Esophagus (tissue), 2 donors: ENCODE measurements at regions not wholly inside any gene's neighbourhood (a gene's known extent, or its start where the extent isn't known, plus 50 kb on each side); places are given as distances from the start of the nearest gene placed in this dataset.

Experiments
- H3K27ac ChIP-seq, 2 donors: one replicate each; pipeline ENCODE4 v1.5.1; 2013; ENCODE audit warnings: low read depth in 2 of 2, mild to moderate bottlenecking in 2 of 2, inconsistent platforms in 1 of 2, low read length in 1 of 2, moderate library complexity in 1 of 2
- H3K27me3 ChIP-seq, 2 donors: one replicate each; pipeline ENCODE4 v1.6.1; 2013; ENCODE audit warnings: low read length in 2 of 2, control low read depth in 1 of 2, mild to moderate bottlenecking in 1 of 2; ENCODE audit not compliant: insufficient read depth in 2 of 2, control insufficient read depth in 1 of 2
- H3K36me3 ChIP-seq, 2 donors: one replicate each; pipeline ENCODE4 v1.6.1; 2013; ENCODE audit warnings: low read length in 1 of 2; ENCODE audit not compliant: control insufficient read depth in 2 of 2, insufficient read depth in 2 of 2
- H3K4me1 ChIP-seq, 2 donors: one replicate each; pipeline ENCODE4 v1.6.1; 2013; ENCODE audit warnings: low read length in 1 of 2; ENCODE audit not compliant: control insufficient read depth in 2 of 2, insufficient read depth in 2 of 2
- H3K4me3 ChIP-seq, 2 donors: one replicate each; pipeline ENCODE4 v1.5.1; 2013; ENCODE audit warnings: low read length in 2 of 2, mild to moderate bottlenecking in 2 of 2, low read depth in 1 of 2, moderate library complexity in 1 of 2
- H3K9me3 ChIP-seq, 2 donors: one replicate each; pipeline ENCODE4 v1.6.1; 2013; ENCODE audit warnings: mild to moderate bottlenecking in 2 of 2, low read depth in 1 of 2, low read length in 1 of 2, moderate library complexity in 1 of 2; ENCODE audit not compliant: control insufficient read depth in 2 of 2, insufficient read depth in 1 of 2
- WGBS, 2 donors: extraction: QIAGEN DNeasy Blood & Tissue Kit; methylation state at CpG; one replicate each; pipeline ENCODE4 v1.1.7; 2013; 5-methylcytosine and 5-hydroxymethylcytosine counted together
- donor health status: healthy with polysubstance abuse.
- donor health status: Bipolar disorder and iron deficiency.

- H3K9me3 ChIP-seq = no peaks in the 10 kb centered on the region
- WGBS, 2 donors = 48 to 64% methylated on average over 4 of the region's 4 CpGs
- no peak overlapping the region for H3K4me3 ChIP-seq
- H3K27me3 ChIP-seq = peaks cover 0 to 3% of the 10 kb centered on the region in 2 donors
- no peaks in the 10 kb centered on the region for H3K36me3 ChIP-seq
- peaks cover 0 to 4% of the 10 kb centered on the region in 2 donors for H3K4me1 ChIP-seq
- H3K27ac ChIP-seq = no peak overlapping the region
These were observed 383.3 kb upstream of the PROX1 start for GRCh38 chr1:213604477-213604876.

DNA sequence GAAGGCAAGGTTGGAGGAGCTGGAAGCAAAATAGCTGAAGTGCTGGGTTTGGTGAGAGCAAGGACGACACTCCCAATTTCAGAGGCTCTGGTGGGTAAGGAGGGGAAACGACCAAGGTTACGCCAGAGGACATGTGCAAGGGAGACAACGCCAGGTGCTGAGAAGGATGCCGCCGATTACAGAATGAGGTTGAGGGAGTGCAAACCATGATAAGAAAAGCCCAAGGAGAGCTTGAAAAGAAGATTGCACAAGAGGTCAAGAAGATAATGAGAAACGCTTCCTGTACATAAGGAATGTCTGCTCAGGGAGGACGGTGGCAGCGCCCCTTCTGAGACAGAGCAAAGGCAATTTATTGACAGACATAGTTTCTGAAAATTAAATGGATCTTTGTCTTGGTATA is 382.0 kb upstream of the PROX1 start:
- no peaks in the 10 kb centered on the region for H3K36me3 ChIP-seq
- 65 to 83% methylated on average over 9 of the region's 9 CpGs for WGBS, 2 donors

GRCh38 chr1:213606252-213606820 is 381.4 kb upstream of the PROX1 start:
- Histone ChIP-seq H3K36me3 (no peaks in the 10 kb centered on the region), H3K9me3 (no peaks in the 10 kb centered on the region), H3K27ac (no peak overlapping the region), H3K27me3 (peaks cover 0 to 3% of the 10 kb centered on the region in 2 donors), H3K4me3 (no peak overlapping the region), H3K4me1 (peaks cover 0 to 4% of the 10 kb centered on the region in 2 donors)
- 42 to 46% methylated on average over 5 of the region's 5 CpGs for WGBS, 2 donors

More for the DNA sequence above, 382.0 kb upstream of the PROX1 start:
- Histone ChIP-seq H3K9me3 (no peaks in the 10 kb centered on the region), H3K4me1 (peaks cover 0 to 4% of the 10 kb centered on the region in 2 donors), H3K27ac (no peak overlapping the region), H3K27me3 (peaks cover 0 to 3% of the 10 kb centered on the region in 2 donors), H3K4me3 (no peak overlapping the region)

DNA sequence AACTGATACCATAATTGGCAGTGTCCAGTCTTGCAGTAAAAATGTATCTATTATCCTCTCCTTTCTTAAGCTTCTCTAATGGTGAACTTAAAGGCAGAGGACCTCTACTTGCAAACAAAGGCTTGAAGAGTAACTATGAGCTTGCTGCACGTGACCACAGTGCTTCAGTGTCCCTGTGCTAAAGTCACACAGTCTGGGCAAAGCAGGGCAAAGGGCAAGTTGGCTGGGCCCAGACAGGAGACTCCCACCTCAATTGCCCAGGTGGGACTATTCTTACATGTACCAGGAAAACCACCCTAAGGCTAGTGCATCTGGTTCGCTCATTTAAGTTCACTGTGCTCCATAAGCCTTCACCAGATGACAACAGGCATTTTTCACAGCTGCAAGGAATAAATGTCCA is 374.2 kb upstream of the PROX1 start:
- Histone ChIP-seq H3K27me3 (peaks cover 0 to 3% of the 10 kb centered on the region in 2 donors), H3K4me3 (no peak overlapping the region), H3K27ac (no peak overlapping the region), H3K4me1 (peaks cover 0 to 2% of the 10 kb centered on the region in 2 donors), H3K36me3 (no peaks in the 10 kb centered on the region), H3K9me3 (no peaks in the 10 kb centered on the region)
- WGBS, 2 donors = 83% methylated on average over 2 of the region's 2 CpGs

GRCh38 chr1:213615226-213615916 is 372.4 kb upstream of the PROX1 start:
- H3K9me3 ChIP-seq = no peaks in the 10 kb centered on the region
- no peaks in the 10 kb centered on the region for H3K36me3 ChIP-seq
- H3K27ac ChIP-seq = no peak overlapping the region
- H3K27me3 ChIP-seq = no peaks in the 10 kb centered on the region
- WGBS, 2 donors = 78 to 81% methylated on average over 4 of the region's 4 CpGs
- H3K4me3 ChIP-seq = no peak overlapping the region
- no peaks in the 10 kb centered on the region for H3K4me1 ChIP-seq

DNA sequence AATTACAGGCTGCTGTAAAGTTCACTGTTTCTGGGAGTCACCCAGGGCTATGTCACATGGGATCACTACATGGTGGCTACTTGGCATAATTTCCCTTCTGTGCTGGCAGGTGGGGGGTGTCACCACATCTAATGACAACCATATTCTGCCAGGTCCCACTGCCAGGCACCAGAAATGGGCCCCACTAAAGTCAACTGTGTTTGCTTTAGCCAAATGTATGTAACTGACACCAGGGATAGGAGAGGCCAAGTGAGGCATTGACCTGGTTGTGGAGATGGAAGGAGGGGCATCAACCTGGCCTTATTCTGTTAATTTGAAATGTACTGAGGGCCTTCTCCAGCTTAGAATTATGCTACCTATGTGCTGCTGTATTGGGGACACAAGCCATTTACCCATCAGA is 370.6 kb upstream of the PROX1 start:
- no peak overlapping the region for H3K27ac ChIP-seq
- H3K36me3 ChIP-seq = no peaks in the 10 kb centered on the region
- H3K9me3 ChIP-seq = no peaks in the 10 kb centered on the region
- H3K4me3 ChIP-seq = no peak overlapping the region
- no peaks in the 10 kb centered on the region for H3K4me1 ChIP-seq
- no peaks in the 10 kb centered on the region for H3K27me3 ChIP-seq

DNA sequence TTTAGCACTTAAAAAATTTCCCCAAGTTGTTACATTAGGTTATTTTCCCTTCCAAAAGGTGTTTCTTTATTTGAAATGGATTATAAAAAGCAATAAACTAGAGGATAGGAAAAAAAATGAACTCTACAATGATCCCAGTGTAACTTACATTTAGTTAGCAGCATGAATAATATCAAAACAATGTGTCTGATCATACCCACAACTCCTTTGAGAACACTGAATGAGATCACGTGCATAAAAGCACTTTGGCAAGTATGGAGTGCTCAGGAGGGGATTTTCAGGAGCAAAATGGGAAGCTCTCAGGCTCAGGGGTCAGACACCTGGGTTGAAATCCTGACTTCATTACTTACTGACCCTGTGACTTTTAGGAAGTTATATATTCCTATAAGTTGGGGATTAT is 369.7 kb upstream of the PROX1 start:
- 26 to 40% methylated on average over 1 of the region's 1 CpG for WGBS, 2 donors
- H3K27me3 ChIP-seq = no peaks in the 10 kb centered on the region
- no peaks in the 10 kb centered on the region for H3K36me3 ChIP-seq
- no peak overlapping the region for H3K4me3 ChIP-seq
- H3K27ac ChIP-seq = no peak overlapping the region
- H3K9me3 ChIP-seq = no peaks in the 10 kb centered on the region
- H3K4me1 ChIP-seq = no peaks in the 10 kb centered on the region

GRCh38 chr1:213619026-213619425 is 368.7 kb upstream of the PROX1 start:
- Histone ChIP-seq H3K4me1 (no peaks in the 10 kb centered on the region), H3K27me3 (no peaks in the 10 kb centered on the region), H3K36me3 (no peaks in the 10 kb centered on the region), H3K9me3 (no peaks in the 10 kb centered on the region), H3K4me3 (no peak overlapping the region), H3K27ac (no peak overlapping the region)
- 93 to 94% methylated on average over 1 of the region's 1 CpG for WGBS, 2 donors

DNA sequence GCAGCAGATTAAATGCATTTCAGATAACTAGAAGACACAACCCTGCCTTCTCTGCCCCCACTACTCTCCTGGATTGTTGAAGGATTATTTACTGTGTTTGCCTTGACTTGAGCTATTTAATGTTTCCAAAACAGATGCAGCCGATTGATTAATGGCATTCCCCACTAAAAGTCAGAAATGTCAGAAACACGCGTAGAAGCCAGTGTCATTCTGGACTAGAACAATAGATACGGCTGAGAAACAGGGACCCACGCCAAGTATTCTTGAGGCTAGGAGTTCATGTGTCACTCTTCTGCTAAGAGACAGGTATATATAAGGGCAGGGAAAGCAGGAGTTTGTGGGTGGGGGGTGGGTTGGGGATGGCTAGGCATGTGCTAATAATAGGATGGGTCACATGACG is 366.7 kb upstream of the PROX1 start:
- H3K27me3 ChIP-seq = no peaks in the 10 kb centered on the region
- H3K4me3 ChIP-seq = no peak overlapping the region
- no peaks in the 10 kb centered on the region for H3K9me3 ChIP-seq
- no peaks in the 10 kb centered on the region for H3K36me3 ChIP-seq
- no peaks in the 10 kb centered on the region for H3K4me1 ChIP-seq
- no peak overlapping the region for H3K27ac ChIP-seq
- 64 to 75% methylated on average over 6 of the region's 6 CpGs for WGBS, 2 donors
